ENCODE measurements at regions not wholly inside any gene's neighbourhood (a gene's known extent, or its start where the extent isn't known, plus 50 kb on each side); places are given as distances from the start of the nearest gene placed in this dataset.
A peak's percentile ranks its signal among the peaks of the same experiment; 100 is the strongest.
"Not testable (repeated sequence)": the region's sequence is repeated elsewhere in the genome, so short reads cannot be mapped to it uniquely, and the experiment has no call there.

DNA sequence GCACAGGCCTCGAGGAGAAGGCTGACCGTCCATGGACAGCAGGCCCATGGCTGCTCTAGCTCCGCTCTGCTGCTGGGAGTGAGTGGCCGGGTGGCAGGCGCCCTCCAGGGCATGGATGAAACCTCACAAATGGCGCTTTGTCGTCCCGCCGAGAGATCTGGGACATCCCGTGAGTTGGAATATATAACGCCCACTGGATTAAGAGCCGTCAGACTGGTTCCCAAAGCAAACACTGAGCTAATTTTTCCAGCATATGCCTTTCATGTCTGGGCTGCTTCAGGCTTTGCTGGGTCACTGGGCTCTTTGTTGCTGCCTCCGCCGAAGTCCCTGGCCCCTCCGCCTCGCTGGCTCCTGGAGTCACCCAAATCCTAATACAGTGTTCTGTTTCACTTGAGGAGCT lies 266.3 kb downstream of the FOXL1 start:
- DNase-seq = peak; percentile 32

DNA sequence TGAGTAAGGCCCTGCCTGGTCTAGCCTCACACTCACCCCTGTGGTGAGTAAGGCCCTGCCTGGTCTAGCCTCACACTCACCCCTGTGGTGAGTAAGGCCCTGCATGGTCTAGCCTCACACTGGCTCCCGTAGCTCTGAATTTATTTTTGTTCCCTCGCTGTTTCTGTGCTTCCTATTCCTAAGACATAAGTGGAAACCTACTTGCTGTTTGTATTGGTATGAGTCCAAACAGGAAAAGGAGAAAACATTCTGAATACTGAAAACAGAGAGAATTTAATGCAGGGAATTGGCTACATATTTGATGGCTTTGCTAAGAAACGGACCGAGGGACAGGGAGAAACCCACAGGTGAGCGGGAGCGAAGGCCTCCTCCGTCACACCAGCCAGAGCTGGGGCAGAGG lies 267.8 kb downstream of the FOXL1 start:
- DNase-seq = no peak

DNA sequence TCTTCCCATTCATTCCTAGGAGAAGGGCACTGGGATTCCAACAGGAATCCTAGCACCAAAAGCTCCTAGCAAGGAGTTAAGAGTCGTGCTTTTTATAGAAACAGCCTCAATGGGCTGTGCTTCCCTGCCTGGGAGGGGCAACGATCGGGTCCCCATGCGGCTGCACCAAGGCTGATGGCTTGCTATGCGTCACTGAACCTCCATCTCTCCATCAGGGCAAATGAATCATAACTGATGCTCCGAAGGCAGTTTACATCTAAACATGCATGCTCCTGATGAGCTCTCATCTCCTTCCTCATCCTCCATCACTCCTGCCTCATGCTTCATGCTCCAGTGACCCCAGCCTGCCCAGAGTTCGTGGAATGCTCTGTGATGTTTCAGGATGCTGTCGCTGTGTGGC lies 270.5 kb downstream of the FOXL1 start:
- DNase-seq = no peak

DNA sequence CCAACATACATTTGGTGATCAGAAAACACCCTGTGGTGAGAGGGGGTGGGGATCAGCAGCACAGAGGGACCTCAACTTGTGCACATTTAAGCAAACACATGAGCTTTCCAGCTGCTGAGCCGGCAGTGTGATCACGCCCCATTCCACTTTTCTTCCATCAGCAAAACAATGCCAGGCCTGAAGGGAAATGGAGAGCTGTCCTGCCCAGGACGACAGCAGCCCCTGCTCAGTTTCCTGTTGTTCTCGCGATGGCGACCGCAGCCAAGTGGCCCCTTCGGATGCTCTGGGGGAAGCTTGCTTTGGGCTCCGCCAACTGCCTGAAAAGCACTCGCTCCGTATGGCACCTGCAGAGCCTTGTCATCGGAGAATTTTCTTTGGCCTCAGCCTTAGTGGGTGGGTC lies 272.3 kb downstream of the FOXL1 start:
- no peak for DNase-seq

DNA sequence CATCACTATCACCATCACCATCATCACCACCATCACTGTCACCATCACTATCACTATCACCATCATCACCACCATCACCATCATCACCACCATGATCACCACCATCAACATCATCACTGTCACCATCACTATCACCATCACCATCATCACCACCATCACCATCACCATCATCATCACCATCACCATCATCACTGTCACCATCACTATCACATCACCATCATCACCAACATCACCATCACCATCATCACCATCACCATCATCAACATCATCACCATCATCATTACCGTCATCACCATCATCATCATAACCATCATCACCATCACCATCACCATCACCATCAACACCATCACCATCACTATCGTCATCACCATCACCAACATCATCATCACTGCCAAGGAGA lies 273.8 kb downstream of the FOXL1 start:
- DNase-seq = no peak

DNA sequence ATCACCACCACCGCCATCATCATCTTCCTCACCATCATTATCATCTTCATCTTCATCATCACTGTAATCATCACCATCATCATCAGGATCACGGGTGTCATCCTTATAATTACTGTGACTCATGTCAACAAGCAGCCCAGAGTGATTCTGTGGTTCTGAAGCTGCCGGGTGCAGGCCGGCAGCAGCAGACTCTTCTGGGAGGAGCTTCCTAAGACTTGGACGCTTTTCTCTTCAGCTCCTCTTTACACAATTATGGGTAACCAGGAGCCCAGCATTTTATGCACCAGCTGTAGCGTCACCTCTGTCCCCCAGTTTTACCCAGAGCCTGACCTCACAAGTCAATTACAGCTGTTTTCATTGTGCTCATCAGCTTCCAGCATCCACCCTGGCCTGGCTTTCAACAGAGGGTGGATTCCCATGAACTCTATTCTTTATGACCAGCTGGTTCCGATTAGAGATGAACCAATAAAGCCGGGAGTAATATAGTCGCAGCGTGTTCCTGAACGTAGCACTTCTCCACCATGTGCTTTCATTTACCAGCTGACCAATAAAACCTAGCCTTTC lies 275.8 kb downstream of the FOXL1 start:
- DNase-seq = no peak

DNA sequence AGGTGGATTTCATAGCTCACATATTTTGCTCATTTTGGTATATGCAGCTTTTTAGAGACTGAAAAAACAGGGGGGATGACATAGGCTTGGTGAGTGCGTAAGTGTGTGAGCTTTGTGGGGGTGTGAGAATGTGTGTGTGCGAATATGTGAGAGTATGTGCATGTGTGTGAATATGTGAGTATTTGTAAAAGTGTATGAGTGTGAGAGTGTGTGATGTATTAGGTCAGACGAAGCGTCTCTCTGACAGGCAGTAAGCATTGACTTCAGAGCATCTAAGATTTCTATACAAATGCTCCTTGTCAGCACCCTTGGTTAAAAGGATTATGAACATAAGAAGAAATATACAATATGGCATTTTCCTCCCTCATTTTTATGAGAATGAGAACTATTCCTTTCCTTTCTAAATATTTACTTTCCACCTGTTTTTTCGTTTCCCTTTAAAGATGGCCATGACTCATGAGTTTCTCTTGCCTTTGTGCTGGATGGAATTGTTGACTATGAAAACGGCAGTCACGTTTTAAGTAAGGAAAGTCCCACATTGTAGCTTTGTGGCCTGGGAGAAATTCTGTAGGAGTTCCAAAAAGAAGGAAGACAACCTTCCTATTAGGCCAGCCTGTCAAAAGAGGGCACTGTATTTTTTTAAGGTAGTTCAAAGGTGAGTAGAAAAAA lies 276.4 kb downstream of the FOXL1 start:
- DNase-seq = no peak

DNA sequence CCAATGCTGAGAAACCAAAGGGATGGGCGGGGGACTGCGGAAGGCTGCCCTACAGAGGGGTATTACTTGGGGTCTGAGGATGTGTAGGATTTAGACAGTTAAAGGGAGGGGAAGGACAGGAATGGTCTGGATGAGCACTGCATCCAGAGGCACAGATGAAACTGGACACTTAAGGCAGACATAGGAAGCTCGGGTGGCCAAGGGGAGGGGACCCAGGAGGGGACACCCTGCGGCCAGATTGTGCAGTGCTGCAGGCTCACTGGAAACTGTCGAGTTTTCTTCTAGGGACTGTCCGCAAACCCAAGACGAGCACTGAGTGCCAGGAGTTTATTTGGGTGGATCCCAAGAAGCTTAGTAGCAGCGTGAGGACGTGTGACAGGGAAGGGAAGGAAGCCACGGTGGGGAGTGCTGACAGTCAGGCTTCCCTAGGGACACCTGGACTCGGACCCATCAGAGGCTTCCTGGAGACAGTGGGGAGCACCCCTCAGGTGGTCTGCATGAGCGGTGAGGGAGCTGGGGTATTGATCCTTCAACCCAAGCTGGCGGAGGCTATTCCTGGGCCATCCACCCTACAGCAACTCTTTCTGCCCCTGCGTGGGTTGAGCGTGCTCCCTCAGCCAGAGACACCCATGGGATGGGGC lies 278.7 kb downstream of the FOXL1 start:
- DNase-seq = no peak

DNA sequence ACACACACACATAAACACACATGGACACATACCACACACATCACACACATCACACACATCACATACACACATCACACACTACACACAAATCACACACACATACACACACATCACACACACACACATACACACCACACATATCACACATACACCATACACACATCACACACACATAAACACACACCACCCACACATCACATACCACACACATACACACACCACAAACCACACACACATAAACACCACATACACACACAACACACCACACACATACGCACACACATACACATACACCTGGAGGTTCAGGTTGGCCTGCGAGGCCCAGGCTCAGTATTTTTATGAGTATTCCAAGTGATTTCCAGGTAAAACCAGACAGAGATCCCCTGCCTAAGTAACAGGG lies 279.5 kb downstream of the FOXL1 start:
- no peak for DNase-seq

DNA sequence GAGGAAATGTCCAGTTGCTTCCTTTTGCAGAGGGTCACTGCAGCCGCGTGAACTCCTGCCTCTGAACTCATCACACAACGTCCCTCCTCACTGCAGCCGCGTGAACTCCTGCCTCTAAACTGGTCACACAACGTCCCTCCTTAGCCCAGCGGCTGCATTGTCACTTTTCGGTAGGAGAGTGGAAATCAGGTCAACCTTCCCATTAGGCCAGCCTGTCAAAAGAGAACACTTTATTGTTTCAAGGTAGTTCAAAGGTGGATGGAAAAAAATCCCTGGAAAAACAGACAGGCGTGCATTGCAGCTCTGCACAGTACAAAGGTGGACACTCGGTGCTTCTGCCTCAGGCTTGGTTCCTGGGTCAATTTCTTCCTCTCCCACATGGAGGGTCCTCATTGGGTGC lies 280.2 kb downstream of the FOXL1 start:
- no peak for DNase-seq

DNA sequence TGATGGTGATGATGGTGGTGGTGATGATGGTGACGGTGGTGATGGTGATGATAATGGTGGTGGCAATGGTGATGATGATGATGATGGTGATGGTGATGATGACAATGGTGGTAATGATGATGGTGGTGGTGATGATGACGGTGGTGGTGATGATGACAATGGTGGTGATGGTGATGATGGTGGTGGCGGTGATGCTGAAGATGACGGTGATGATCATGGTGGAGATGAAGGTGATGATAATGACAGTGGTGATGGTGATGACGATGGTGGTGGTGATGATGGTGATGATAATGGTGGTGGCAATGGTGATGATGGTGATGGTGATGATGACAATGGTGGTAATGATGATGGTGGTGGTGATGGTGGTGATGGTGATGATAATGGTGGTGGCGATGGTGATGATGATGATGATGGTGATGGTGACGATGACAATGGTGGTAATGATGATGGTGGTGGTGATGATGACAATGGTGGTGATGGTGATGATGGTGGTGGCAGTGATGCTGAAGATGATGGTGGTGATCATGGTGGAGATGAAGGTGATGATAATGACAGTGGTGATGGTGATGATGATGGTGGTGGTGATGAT lies 283.0 kb downstream of the FOXL1 start:
- not testable (repeated sequence) for DNase-seq

DNA sequence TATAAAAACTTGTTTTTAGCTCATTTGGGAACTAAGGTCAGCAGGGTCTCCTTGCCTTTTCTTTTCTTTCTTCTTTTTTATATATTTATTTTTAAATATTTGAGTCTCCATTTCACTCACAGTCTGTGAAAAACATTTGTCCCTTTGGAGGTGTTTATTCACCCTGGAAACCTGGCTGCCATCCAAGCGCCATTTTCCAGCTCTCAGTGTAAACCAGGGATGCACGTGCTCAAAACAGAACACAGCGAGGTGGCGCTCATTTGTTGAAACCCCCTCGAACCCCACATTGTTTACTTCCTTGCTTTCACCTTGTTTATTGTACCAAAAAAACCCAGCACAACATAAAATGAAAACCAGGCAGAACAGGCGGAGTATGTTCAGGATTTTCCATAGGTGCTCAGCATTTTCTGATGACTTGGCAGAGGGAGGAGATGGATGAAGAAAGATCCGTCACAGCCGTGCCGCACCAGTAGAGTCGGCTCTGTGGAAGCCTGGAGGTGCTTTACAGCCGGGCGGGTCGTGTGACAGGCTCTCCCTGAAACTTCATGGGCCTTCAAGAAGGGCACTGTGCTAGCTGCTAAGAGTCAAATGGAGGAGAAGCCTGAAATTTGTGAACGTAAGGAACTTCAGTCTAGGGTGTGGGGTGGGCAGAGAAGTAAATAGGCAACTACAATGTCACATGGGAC lies 284.4 kb downstream of the FOXL1 start:
- DNase-seq = no peak

DNA sequence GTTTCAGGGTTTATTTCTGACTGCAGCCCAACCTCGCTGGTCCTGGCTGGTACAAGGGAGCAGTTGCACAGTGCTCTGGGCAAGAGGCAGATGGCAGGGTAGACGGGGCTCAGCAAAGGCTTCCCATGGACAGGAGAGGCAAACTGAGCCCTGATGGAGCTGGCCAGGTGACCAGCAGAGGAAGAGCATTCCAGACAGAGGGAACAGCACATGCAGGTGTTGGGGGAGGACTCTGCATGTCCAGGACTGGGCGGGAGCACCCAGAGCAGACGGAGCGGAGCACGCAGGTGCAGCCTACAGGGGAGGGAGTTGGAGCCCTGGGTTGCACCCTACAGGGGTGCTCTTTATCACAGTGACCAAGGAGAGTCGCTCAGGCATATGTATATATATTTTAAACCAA lies 285.3 kb downstream of the FOXL1 start:
- DNase-seq = no peak

DNA sequence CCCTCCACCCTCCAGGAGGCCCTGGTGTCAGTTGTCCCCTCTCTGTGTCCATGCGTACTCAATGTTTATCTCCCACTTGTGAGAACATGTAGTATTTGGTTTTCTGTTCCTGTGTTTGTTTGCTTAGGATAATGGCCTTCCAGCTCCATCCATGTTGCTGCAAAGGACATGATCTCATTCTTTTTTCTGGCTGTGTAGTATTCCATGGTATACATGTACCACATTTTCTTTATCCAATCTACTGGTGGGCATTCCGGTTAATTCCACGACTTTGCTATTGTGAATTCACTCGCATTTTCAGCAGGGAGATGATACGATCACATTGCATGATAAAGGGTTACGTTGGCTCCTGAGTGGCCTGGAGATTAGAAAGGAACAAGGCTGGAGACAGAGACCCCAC lies 286.2 kb downstream of the FOXL1 start:
- no peak for DNase-seq

DNA sequence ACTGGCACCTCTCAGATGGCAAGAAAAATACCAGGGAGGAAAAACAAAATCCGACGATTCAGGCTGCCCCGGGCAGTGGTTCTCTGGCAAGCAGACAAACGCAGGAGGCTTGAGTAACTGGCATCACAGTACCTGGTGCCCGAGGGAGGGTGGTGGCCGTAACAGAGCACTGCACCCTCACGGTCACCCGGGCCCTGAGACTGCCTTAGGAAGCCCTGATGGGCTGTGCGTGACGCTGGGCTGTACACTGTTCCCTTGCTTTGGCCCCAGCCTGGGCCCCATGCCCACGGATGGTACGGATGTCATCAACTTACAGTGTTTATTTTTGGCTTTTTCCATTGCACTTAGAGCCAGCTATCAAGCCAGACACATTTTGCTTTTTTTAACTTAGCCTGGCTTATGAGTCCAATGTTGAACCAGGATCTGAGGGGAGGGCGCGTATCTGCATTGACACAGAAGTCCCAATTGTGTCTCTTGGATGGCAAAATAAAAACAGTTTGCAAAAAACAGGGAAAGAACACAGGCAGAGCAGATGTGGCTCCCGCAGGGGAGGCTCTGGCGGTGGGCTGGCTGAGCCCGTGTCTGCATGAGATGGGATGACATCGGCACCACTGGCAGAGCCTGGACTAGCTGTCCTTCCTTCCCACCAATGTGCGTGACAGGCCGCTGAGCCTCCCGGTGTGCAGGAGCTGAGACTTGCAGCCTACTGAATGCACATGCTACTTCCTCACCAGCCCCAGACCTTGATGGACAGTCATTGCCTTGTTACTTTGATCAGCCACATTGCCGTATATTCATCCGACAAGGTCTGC lies 287.7 kb downstream of the FOXL1 start:
- no peak for DNase-seq

DNA sequence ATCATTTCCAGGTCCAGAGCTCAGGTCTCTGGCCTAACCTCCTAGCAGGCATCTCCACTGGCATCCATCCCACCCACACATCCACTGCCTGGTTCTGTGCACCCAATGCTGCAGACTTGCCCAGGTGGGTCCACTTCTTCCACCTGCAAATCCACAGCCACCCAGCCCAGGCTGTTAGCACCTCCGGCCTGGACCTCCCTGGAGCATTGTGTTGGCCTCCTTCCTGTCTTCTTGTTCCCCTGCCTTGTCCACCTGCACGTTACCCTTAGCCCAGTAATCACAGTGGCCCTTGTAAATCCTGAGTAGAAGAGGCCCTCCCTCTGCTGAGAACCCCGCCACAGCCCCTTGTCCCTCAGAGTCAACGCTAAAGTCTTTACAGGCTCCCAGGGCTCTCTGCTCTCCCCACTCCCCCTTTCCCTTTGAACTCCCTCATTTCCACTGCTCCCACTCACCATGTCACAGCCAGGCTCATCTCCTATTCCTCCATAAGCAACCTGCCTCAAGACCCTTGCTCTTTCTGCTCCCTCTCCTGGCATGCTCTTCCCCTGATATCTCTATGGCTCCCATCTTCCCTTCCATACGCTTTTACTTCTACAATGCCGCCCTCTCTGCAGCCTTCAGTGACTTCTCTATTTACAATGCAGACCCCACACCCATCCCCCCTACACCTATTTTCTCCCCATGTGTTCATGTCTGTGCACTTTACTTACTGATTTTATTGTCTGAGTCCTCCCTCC lies 288.8 kb downstream of the FOXL1 start:
- DNase-seq = no peak

DNA sequence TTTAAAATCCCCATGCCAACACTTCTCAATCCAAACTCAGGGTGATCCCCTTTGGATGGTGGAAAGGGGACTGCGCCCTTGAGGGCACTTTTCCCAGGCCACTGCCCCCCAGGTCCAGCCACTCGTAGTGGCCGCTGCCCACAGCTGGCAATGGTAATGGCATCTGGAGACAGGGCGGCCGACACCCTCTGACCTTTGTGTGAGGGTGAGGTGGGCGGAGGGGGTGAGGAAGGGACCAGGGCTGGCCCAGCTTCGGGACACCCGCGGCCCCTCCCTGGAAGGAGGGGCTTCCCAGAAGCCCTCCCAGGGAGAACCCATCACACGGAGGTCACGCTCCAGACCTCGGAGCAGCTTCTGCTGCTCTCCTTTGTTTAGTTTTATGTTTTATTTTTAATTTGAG lies 289.7 kb downstream of the FOXL1 start:
- DNase-seq = no peak

DNA sequence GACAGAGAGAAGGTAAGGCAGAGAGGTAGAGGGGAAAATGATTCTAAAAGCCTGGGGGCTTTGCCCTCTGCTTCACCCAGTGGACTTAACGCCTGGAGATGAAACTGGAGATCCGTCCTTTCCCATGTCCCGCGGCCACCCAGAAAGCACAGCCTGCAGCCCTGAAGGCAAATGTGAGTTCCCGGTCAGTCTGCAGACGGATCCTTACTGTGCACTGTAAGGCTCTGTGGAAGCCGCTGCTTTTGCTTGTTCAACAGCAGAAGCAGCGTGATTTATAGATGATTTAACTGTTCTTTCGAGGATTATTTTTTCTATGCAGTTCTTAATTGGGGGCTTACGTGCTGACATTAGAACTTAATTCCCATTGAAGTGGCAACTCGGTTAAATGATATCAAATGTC lies 290.4 kb downstream of the FOXL1 start:
- DNase-seq = no peak

DNA sequence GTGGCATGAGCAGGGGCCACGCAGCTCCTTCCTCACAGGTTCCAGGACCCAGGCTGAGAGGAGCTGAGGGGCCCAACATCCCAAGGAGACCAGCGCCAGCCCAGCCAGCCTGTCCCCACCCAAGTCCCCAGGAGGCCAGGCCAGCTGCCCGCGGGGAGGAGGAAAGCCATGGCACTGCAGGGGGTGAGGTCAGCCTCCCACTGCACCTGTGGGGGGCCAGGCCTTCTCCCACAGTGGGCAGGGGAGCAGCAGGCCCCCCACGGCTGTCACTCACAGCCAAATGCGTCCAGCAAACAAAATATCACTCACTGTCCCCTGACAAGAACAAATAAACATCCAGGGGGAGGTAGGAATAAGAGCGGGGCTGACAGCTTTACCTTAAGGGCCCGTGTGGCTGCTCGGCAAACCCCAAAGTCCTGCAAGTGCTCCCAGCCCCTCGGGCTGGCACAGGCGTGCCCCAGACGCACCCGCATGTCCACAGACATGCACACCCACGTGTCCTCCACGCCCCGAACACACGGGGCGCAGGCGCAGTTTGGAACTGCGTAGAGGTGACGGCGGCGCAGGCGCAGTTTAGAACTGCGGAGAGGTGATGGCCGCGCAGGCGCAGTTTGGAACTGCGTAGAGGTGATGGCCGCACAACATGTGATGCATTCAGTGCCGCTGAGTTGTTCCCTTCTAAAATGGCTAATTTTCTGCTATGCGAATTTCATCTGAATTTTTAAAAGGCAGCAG lies 291.1 kb downstream of the FOXL1 start:
- DNase-seq = no peak

DNA sequence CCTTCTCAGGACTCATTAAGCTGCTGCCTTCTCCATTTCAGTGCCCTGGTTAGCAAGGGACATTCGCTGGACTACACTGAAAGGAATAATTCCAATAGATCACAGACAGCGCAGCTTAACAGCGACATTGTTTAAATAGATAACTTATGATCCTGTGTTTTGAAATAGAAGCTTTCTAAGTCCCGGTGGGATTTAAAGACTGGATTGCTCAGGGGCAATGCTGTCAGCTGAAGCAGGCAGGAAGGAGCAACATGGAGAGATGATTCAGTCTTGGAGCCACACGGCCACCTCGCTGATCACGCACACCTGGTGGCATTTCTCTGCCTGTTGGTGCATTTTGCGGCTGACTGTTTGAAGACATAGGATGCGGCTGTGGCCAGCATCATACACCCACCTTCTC lies 292.0 kb downstream of the FOXL1 start:
- no peak for DNase-seq

DNA sequence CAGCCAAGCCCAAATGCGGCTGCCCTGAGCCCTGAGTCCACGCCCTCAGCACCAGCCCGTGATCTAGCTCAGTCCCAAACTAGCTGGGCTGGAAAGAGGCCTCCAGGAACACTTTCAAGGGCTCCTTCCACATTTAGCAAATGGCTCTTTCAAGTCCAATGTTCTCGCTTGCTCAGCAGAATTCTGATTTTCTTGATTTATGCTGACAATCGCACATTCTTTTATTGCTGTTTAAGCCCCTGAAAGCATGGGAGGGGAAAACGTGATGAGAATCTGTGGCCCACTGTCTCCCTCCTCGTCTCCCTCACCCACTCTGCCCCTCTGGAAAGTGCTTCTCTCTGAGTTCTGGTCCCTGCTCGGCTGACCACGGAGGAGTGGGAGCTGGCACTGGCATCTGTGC lies 293.8 kb downstream of the FOXL1 start:
- DNase-seq = no peak

DNA sequence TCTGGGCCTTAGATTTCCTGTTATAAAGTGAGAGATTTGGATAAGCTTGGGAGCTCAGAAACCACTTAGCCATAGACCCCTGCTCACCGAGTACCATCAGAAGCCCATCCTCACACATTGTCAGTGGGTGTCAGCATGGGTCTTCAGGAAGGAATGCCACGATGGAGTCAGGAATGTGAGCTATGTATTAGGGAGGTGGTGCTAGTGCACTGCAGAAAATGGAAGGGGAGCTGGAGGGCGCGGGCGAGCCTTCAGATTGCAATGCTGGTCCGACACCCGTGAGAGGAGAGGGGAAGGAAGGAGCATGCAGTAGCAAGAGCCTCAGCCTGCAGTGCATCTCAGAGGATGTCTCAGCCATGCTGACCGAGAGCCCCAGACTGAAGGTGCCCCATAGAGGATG lies 294.5 kb downstream of the FOXL1 start:
- no peak for DNase-seq

All from DMS53 (cell line).